H1 (cell line): ENCODE measurements at regions not wholly inside any gene's neighbourhood (a gene's known extent, or its start where the extent isn't known, plus 50 kb on each side); places are given as distances from the start of the nearest gene placed in this dataset.

Experiments
- ATF3 ChIP-seq: IDR thresholded peaks from 2 replicates; pipeline ENCODE4 v1.6.1; 2011; ENCODE audit warnings: low read depth, mild to moderate bottlenecking, low read length; ENCODE audit not compliant: insufficient read depth
- RBBP5 ChIP-seq: IDR thresholded peaks from 2 replicates; pipeline ENCODE4 v1.7.1; 2012; ENCODE audit warnings: low read depth, mild to moderate bottlenecking, inconsistent platforms, low read length, moderate library complexity, borderline replicate concordance
- SIX5 ChIP-seq: IDR thresholded peaks from 2 replicates; pipeline ENCODE4 v1.6.1; 2011; ENCODE audit warnings: mild to moderate bottlenecking, low read depth, low read length

GRCh38 chr4:108560616-108561015 is 59.8 kb upstream of the RPL34 start (continued):
- TF ChIP-seq SIX5 (no peak), RBBP5 (no peak), ATF3 (no peak)
- TF ChIP-seq, all 59 proteins: peak for 0
